HG03095 (cell line): ENCODE measurements at regions not wholly inside any gene's neighbourhood (a gene's known extent, or its start where the extent isn't known, plus 50 kb on each side); places are given as distances from the start of the nearest gene placed in this dataset.

ENCODE experiments used
- ATAC-seq: cut with Tn5 transposase; IDR thresholded peaks from one replicate; pipeline ENCODE4 v1.9.1; 2021; ENCODE audit warnings: moderate library complexity; ENCODE audit not compliant: unreplicated experiment

DNA sequence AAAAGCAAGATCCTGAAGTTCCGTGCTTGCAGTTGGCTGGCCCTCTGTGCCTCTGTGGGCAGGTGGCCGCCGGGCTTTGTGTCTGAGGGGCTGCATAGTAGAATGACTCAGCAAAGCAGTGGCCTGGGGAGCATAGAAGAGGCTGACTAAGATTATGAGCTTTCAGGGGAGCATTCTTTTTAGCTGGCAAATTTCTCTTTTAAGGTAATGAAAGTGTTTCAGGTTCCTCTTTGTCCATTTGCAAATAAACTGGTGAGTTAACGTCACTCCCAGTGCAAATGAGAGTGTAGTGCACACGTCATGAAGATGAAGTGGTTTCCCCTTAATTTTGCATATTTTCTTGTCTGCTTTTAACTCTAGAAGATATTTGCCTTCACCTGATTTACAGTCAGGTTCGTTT lies 98.6 kb downstream of the BCL2L11 start:
- peak; percentile 91 for ATAC-seq

DNA sequence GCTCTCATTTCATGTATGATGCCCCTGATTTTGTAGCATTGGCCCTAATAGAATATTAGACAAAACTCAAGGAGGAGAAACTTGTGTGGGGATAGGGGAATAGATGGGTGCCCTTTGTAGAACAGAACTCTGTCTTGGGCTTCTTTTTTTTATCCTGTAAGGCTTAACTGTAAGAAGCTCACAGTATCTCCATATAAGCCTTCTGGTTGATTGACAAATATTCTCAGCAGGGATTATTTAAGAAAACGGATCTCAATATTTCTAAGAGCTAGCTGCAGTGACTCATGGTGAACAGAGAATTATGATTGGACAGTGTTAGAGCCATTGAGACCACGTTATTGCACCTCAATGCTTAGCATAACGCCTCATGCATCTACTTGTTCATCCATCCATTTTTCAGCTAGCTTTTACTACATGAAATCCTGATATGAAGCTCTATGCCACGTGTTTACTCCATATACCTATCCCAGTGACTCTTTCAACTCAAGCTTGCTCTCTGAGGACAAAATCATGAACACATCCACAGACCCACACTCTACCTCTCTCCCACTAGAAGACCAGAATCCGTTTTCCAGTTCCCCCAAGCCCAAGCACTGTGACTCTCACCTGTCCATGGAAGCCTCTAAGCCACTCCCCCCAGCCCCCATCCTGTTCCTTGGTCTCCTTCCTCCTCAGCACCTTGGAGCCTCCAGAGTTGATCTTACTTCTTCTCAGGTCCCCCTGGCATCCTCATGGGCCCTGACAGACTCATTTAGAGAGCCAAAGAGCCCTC lies 99.2 kb downstream of the BCL2L11 start:
- no peak for ATAC-seq

DNA sequence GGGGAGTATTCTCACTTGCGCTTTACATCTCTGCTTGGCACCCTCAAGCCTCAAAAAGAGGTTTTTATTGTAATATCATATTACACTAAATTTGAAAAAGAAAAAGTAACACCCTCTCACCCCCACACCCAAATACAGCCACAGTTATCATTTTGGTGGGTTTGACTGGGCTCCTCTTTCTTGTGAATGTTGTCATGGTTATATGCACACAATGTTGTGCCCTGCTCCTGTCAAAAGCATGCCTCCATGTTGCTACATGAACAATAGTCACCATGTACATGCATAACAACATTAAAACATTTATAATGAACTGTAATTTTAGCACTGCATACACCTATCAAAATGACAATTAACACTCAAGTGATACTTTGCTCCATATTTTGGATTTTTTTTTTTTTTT lies 100.2 kb downstream of the BCL2L11 start:
- ATAC-seq: no peak

DNA sequence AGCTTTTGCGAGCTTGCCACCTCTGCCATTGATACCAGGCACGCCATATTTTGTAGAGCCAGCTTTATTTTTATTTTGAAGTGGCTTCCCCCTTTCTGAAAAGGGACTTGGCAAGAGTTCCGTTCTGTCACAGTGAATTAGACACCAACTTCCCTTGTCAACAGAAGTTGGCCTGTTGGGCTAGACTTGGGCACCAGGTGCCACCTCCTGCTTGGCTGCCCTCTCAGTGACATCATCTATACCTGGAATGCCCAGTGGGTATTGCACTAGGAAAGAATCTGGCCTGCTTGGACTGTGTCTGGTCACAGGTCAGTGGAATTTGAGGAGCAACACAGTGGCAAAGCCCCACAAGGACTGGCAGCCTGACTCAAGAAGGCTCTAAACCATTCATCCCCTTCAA lies 101.0 kb downstream of the BCL2L11 start:
- ATAC-seq: no peak

GRCh38 chr2:111222204-111222866 lies 101.6 kb downstream of the BCL2L11 start:
- no peak for ATAC-seq

- ATAC-seq: no peak
Observed at GRCh38 chr2:111225856-111226255, 105.1 kb downstream of the BCL2L11 start.

- no peak for ATAC-seq
Observed at GRCh38 chr2:111226876-111227700, 106.4 kb downstream of the BCL2L11 start.

- ATAC-seq: no peak
Observed at GRCh38 chr2:111227716-111228141, 107.0 kb downstream of the BCL2L11 start.

DNA sequence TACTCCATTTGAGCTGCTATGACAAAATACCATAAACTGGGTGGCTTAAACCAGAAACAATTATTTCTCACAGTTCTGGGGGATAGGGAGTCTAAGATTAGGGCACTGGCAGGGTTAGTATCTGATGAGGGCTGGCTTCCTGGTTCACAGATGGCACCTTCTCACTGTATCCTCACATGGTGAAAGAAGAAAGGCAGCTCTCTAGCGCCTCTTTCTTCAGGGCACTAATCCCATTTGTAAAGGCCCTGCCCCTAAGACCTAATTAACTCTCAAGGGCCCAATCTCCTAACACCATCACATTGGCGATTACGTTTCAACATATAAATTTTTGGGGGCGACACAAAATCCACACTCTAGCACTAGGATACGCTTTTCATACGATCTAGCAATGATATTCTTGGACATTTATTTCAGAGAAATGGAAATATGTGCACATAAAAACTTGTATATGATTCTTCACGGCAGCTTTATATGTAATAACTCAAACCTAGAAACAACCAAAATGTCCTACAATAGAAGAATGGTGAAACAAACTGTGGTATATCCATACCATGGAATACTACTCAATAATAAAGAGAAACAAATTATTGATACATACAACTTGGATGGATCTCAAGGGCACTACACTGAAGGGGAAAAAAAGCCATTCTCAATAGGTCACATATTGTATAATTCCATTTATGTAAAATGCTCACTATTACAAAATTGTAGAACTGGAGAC lies 111.0 kb downstream of the BCL2L11 start:
- no peak for ATAC-seq

GRCh38 chr2:111235192-111236015 lies 114.7 kb downstream of the BCL2L11 start:
- ATAC-seq: no peak

- ATAC-seq: no peak
Observed at GRCh38 chr2:111236025-111236424, 115.3 kb downstream of the BCL2L11 start.

DNA sequence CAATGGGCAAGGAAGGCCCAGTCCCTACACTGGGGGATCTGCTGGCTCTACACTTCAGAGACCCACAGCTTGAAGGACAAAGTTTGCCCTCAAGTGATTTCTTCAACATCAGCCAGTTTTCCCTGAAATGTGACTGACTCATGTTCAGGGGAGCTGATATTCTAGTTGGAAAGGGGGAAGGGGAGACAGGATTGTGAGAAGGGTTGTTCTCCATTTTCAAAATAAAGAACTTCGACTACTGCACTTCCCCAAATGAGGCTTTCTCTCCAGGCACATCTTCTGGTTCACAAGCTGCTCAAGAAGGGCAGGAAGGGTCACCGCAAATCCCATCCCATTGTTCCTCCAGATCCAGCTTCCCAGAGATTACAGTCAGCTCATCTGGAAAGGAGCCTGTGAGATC lies 117.6 kb downstream of the BCL2L11 start:
- ATAC-seq: no peak

DNA sequence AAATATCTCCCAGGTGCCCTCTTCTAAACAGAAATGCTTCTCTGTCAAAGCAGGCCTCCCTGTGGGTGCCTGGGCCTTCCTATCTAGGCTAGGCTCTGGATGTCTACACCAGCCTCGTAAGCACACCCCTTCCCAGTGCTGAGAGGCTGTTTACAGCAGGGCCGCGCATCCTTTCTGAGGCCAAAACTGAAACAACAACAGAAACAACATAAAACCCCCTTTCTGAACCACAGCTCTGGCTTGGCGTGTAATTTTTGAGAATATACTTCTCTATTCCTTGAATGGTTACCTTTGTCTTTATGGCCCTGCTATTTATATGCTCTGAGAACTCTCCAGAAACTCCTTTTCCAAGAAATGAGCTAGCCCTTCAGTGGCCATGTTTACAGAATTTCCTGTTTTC lies 118.4 kb downstream of the BCL2L11 start:
- ATAC-seq: peak; percentile 96

GRCh38 chr2:111239581-111240249 lies 119.0 kb downstream of the BCL2L11 start:
- ATAC-seq: no peak

DNA sequence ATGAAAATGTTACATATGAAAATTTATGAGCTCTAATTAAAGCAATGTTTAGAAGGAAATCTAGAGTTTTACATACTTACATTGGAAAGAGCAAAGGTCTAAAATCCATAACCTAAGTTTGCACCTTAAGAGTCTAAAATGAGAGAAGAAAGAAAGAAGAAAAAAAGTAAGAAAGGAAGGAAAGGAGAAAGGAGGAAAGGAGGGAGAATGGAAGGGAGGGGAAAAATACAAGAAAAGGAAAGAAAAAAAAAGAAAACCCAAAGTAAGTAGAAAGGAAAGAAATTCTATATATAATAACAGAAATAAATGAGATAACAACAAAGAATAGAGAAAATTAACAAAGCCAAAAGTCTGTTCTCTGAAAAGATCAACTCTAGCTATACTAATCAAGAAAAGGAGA lies 122.6 kb downstream of the BCL2L11 start:
- no peak for ATAC-seq

DNA sequence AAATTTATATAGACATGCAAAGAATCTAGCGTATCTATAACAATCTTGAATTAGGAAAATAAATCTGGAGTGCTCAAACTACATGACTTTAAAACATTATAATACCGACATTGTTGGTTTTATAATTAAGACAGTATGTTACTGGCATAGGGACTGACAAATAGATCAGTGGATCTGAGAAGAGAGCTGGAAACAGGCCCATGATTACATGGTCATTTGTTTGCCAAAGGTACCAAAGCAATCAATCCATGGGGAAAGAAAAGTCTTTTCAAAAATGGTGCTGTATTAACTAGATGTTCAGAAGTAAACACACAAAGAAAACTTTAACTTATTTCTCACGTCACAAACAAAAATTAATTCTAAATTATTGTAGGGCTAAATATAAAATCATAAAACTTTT lies 124.2 kb downstream of the BCL2L11 start:
- no peak for ATAC-seq

- no peak for ATAC-seq
Observed at GRCh38 chr2:111246620-111247061, 125.9 kb downstream of the BCL2L11 start.

GRCh38 chr2:111247491-111247890 lies 126.8 kb downstream of the BCL2L11 start:
- no peak for ATAC-seq

DNA sequence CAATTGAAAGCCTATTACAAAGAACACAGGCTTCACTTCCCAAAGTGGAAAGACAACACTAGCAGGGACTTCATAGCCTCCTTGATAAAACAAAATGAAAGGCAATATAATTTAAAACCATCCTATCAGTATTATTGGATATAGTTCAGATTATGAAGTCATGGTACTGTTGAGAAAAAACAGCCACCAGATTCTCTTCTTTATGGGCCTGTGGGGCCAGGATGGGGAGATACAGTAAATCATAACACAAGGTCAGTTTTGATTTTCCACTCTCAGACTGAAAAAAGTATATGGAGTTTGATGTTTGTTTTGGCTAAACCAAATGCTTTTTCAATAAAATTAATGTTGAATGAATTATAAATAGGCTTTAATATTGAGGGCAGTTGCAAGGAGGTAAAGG lies 129.1 kb downstream of the BCL2L11 start:
- no peak for ATAC-seq
